HCT116 (cell line): ENCODE measurements at regions not wholly inside any gene's neighbourhood (a gene's known extent, or its start where the extent isn't known, plus 50 kb on each side); places are given as distances from the start of the nearest gene placed in this dataset.

Experiments used
- EZH2 ChIP-seq: fragments of 200-600 bp; sonication (generic); IDR thresholded peaks from 2 replicates; pipeline ENCODE4 v1.6.1; 2017; ENCODE audit warnings: antibody characterized with exemption, mixed run types
- EZH2phosphoT487 ChIP-seq: fragments of 200-600 bp; IDR thresholded peaks from 2 replicates; pipeline ENCODE4 v1.6.1; 2018; ENCODE audit warnings: antibody characterized with exemption, borderline replicate concordance
- POLR2A ChIP-seq: IDR thresholded peaks from 2 replicates; pipeline ENCODE4 v1.7.0; 2011; ENCODE audit warnings: borderline replicate concordance; ENCODE audit not compliant: insufficient read depth, insufficient read length; ENCODE audit errors: extremely low read depth
- POLR2AphosphoS5 ChIP-seq: IDR thresholded peaks from 2 replicates; pipeline ENCODE4 v1.6.1; 2011; ENCODE audit warnings: mild to moderate bottlenecking, low read depth, low read length, moderate library complexity
- RAD21 ChIP-seq: IDR thresholded peaks from 2 replicates; pipeline ENCODE4 v1.6.1; 2012; ENCODE audit warnings: low read depth, mild to moderate bottlenecking
- SIN3A ChIP-seq: IDR thresholded peaks from 2 replicates; pipeline ENCODE4 v1.6.1; 2012; ENCODE audit warnings: low read depth
- SP1 ChIP-seq: IDR thresholded peaks from 2 replicates; pipeline ENCODE4 v1.6.1; 2012; ENCODE audit warnings: low read depth
- TF ChIP-seq, protein P1 (sequence below), 3 experiments: fragments of 200-600 bp in 1 of 3; sonication (generic) in 1 of 3; IDR thresholded peaks in 2 of 3; conservative IDR thresholded peaks in 1 of 3; 2 replicates each; pipeline ENCODE4 v1.5.1; 2012 to 2017; ENCODE audit warnings: low read depth in 2 of 3, low read length in 2 of 3, antibody characterized with exemption in 1 of 3, borderline replicate concordance in 1 of 3, control low read depth in 1 of 3, mild to moderate bottlenecking in 1 of 3, mixed read lengths in 1 of 3, mixed run types in 1 of 3, moderate library complexity in 1 of 3; ENCODE audit not compliant: insufficient read depth in 1 of 3
- TF ChIP-seq, protein P2 (sequence below): IDR thresholded peaks from 2 replicates; pipeline ENCODE4 v1.6.1; 2011; ENCODE audit warnings: mild to moderate bottlenecking, low read length, moderate library complexity; ENCODE audit not compliant: insufficient replicate concordance; ENCODE audit errors: extremely low read depth
- TF ChIP-seq, protein P3 (sequence below): IDR thresholded peaks from 2 replicates; pipeline ENCODE4 v1.6.1; 2012
- TF ChIP-seq, protein P4 (sequence below): IDR thresholded peaks from 2 replicates; pipeline ENCODE4 v1.6.1; 2012; ENCODE audit warnings: low read depth
- TF ChIP-seq, protein P5 (sequence below): IDR thresholded peaks from 2 replicates; pipeline ENCODE4 v1.6.1; 2012

DNA sequence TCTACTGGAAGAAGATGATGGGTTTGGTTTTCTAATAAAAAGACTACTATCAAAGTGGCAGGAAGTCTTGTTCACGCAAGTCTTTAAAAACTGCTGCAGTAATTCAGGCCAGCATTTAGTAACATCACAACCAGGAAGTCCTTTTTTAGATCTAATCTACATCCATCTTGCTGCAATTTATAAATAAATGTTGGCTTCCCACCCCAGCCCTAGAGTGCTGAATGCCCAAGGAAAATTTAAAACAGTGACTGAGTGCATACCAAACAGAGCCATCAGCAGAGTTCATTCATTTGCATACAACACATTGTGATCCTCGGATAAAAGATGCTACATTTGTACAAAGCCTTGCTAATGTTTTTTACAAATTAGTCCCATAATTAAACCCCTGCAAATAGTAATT, 72.1 kb downstream of the PHLDA1 start:
- TF ChIP-seq, protein P1, sequence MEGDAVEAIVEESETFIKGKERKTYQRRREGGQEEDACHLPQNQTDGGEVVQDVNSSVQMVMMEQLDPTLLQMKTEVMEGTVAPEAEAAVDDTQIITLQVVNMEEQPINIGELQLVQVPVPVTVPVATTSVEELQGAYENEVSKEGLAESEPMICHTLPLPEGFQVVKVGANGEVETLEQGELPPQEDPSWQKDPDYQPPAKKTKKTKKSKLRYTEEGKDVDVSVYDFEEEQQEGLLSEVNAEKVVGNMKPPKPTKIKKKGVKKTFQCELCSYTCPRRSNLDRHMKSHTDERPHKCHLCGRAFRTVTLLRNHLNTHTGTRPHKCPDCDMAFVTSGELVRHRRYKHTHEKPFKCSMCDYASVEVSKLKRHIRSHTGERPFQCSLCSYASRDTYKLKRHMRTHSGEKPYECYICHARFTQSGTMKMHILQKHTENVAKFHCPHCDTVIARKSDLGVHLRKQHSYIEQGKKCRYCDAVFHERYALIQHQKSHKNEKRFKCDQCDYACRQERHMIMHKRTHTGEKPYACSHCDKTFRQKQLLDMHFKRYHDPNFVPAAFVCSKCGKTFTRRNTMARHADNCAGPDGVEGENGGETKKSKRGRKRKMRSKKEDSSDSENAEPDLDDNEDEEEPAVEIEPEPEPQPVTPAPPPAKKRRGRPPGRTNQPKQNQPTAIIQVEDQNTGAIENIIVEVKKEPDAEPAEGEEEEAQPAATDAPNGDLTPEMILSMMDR (IDR thresholded peaks at IDR 0.05 in 2 of 3, conservative IDR thresholded peaks at IDR 0.05 in 1 of 3; ENCODE audit: borderline replicate concordance in 1 of 3, insufficient read depth in 1 of 3, low read depth in 2 of 3, low read length in 2 of 3) = no peak
- TF ChIP-seq, protein P2, sequence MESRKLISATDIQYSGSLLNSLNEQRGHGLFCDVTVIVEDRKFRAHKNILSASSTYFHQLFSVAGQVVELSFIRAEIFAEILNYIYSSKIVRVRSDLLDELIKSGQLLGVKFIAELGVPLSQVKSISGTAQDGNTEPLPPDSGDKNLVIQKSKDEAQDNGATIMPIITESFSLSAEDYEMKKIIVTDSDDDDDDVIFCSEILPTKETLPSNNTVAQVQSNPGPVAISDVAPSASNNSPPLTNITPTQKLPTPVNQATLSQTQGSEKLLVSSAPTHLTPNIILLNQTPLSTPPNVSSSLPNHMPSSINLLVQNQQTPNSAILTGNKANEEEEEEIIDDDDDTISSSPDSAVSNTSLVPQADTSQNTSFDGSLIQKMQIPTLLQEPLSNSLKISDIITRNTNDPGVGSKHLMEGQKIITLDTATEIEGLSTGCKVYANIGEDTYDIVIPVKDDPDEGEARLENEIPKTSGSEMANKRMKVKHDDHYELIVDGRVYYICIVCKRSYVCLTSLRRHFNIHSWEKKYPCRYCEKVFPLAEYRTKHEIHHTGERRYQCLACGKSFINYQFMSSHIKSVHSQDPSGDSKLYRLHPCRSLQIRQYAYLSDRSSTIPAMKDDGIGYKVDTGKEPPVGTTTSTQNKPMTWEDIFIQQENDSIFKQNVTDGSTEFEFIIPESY = no peak
- no peak for TF ChIP-seq POLR2A
- TF ChIP-seq POLR2AphosphoS5 = no peak
- TF ChIP-seq EZH2 = no peak
- TF ChIP-seq, protein P3, sequence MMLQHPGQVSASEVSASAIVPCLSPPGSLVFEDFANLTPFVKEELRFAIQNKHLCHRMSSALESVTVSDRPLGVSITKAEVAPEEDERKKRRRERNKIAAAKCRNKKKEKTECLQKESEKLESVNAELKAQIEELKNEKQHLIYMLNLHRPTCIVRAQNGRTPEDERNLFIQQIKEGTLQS = no peak
- no peak for TF ChIP-seq RAD21
- TF ChIP-seq, protein P4, sequence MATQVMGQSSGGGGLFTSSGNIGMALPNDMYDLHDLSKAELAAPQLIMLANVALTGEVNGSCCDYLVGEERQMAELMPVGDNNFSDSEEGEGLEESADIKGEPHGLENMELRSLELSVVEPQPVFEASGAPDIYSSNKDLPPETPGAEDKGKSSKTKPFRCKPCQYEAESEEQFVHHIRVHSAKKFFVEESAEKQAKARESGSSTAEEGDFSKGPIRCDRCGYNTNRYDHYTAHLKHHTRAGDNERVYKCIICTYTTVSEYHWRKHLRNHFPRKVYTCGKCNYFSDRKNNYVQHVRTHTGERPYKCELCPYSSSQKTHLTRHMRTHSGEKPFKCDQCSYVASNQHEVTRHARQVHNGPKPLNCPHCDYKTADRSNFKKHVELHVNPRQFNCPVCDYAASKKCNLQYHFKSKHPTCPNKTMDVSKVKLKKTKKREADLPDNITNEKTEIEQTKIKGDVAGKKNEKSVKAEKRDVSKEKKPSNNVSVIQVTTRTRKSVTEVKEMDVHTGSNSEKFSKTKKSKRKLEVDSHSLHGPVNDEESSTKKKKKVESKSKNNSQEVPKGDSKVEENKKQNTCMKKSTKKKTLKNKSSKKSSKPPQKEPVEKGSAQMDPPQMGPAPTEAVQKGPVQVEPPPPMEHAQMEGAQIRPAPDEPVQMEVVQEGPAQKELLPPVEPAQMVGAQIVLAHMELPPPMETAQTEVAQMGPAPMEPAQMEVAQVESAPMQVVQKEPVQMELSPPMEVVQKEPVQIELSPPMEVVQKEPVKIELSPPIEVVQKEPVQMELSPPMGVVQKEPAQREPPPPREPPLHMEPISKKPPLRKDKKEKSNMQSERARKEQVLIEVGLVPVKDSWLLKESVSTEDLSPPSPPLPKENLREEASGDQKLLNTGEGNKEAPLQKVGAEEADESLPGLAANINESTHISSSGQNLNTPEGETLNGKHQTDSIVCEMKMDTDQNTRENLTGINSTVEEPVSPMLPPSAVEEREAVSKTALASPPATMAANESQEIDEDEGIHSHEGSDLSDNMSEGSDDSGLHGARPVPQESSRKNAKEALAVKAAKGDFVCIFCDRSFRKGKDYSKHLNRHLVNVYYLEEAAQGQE = no peak
- no peak for TF ChIP-seq EZH2phosphoT487
- TF ChIP-seq, protein P5, sequence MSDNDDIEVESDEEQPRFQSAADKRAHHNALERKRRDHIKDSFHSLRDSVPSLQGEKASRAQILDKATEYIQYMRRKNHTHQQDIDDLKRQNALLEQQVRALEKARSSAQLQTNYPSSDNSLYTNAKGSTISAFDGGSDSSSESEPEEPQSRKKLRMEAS = no peak
- TF ChIP-seq SIN3A = no peak
- no peak for TF ChIP-seq SP1
